ENCODE measurements at regions not wholly inside any gene's neighbourhood (a gene's known extent, or its start where the extent isn't known, plus 50 kb on each side); places are given as distances from the start of the nearest gene placed in this dataset.

- DNase-seq, result no peak
Observed at GRCh38 chr5:158644301-158644700, 455.4 kb downstream of the EBF1 start.

- no peak for DNase-seq
Observed at GRCh38 chr5:158643840-158644239, 455.9 kb downstream of the EBF1 start.

GRCh38 chr5:158642879-158643278, 456.8 kb downstream of the EBF1 start:
- DNase-seq, result no peak

GRCh38 chr5:158641016-158641415, 458.7 kb downstream of the EBF1 start:
- no peak for DNase-seq

- DNase-seq, result no peak
Observed at GRCh38 chr5:158640593-158640980, 459.1 kb downstream of the EBF1 start.

GRCh38 chr5:158639881-158640592, 459.7 kb downstream of the EBF1 start:
- no peak for DNase-seq

GRCh38 chr5:158638396-158638795, 461.3 kb downstream of the EBF1 start:
- no peak for DNase-seq

GRCh38 chr5:158637039-158637438, 462.7 kb downstream of the EBF1 start:
- DNase-seq, result no peak

- DNase-seq, result no peak
Observed at GRCh38 chr5:158635565-158635964, 464.2 kb downstream of the EBF1 start.

- no peak for DNase-seq
Observed at GRCh38 chr5:158634714-158635113, 465.0 kb downstream of the EBF1 start.

- DNase-seq, result no peak
Observed at GRCh38 chr5:158629591-158630312, 470.0 kb downstream of the EBF1 start.

- no peak for DNase-seq
Observed at GRCh38 chr5:158626718-158627117, 473.0 kb downstream of the EBF1 start.

GRCh38 chr5:158623971-158624370, 475.7 kb downstream of the EBF1 start:
- no peak for DNase-seq

GRCh38 chr5:158621391-158621790, 478.3 kb downstream of the EBF1 start:
- DNase-seq, result no peak

- no peak for DNase-seq
Observed at GRCh38 chr5:158619083-158619788, 480.5 kb downstream of the EBF1 start.

- DNase-seq, result no peak
Observed at GRCh38 chr5:158618256-158618655, 481.5 kb downstream of the EBF1 start.

- DNase-seq, result no peak
Observed at GRCh38 chr5:158616707-158617106, 483.0 kb downstream of the EBF1 start.

GRCh38 chr5:158614951-158615350, 484.8 kb downstream of the EBF1 start:
- DNase-seq, result no peak

GRCh38 chr5:158611581-158611980, 488.1 kb downstream of the EBF1 start:
- no peak for DNase-seq

- DNase-seq, result no peak
Observed at GRCh38 chr5:158610051-158610415, 489.7 kb downstream of the EBF1 start.

GRCh38 chr5:158609333-158610050, 490.2 kb downstream of the EBF1 start:
- DNase-seq, result no peak

- no peak for DNase-seq
Observed at GRCh38 chr5:158607088-158607487, 492.6 kb downstream of the EBF1 start.

- DNase-seq, result no peak
Observed at GRCh38 chr5:158606233-158606632, 493.5 kb downstream of the EBF1 start.

Measured in midbrain (tissue), 1 donor.